Activated CD8-positive, alpha-beta T cell treated with anti-CD3 and anti-CD28 coated beads, Interleukin-2, amount 10 ng/mL, durations not matched to agents 7 days and 5 days (primary cell): ENCODE measurements at regions not wholly inside any gene's neighbourhood (a gene's known extent, or its start where the extent isn't known, plus 50 kb on each side); places are given as distances from the start of the nearest gene placed in this dataset.

Experiments used
- ATAC-seq: fragments of 150-1000 bp; cut with Tn5 transposase; one replicate; pipeline ENCODE4 v1.10.0; 2021; ENCODE audit warnings: moderate library complexity
- CTCF ChIA-PET: fragments of 350-600 bp; sonication (Branson Sonifier 250); formaldehyde crosslinking; loops from one replicate; lab custom pipeline; 2021; ENCODE audit warnings: antibody characterized with exemption; lab: Charles Lee
- POLR2A ChIA-PET: fragments of 350-600 bp; sonication (Branson Sonifier 250); formaldehyde crosslinking; loops from one replicate; lab custom pipeline; 2021; ENCODE audit warnings: antibody characterized with exemption; lab: Charles Lee
- DNase-seq: peaks from one replicate; pipeline ENCODE4 v3.0.0-alpha.2; 2020
- H3K27ac Mint-ChIP-seq: one replicate; pipeline ENCODE4 v1.8.0; 2021; ENCODE audit warnings: mild to moderate bottlenecking, mixed read lengths
- H3K27me3 Mint-ChIP-seq: one replicate; pipeline ENCODE4 v1.8.0; 2021; ENCODE audit warnings: low read depth, mixed read lengths
- H3K36me3 Mint-ChIP-seq: one replicate; pipeline ENCODE4 v1.8.0; 2021; ENCODE audit warnings: low read depth, mixed read lengths
- H3K4me1 Mint-ChIP-seq: one replicate; pipeline ENCODE4 v1.8.0; 2021; ENCODE audit warnings: low read depth, mixed read lengths
- H3K4me3 Mint-ChIP-seq: one replicate; pipeline ENCODE4 v1.8.0; 2021; ENCODE audit warnings: mild to moderate bottlenecking, mixed read lengths
- H3K9me3 Mint-ChIP-seq: one replicate; pipeline ENCODE4 v1.8.0; 2022; ENCODE audit warnings: mixed read lengths; ENCODE audit not compliant: insufficient read depth

DNA sequence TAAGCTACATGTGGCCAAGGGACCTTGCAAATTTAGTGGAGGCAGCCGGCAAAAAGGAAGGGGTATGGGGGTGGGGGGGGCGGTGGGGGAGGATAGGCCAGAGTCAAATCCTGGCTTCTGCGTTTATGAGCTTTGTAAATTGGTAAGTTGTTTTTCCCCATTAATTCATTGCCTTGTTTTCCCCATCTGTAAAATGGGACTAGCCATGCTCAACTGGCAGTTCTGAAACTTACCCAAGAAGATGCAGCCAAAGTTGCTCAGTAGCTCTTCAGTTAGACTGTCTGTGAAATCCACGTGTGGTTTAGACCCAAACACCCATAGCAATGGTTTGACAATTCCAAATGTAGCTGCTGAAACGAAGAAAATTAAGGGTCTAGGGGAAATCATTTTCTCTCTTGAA lies 52.3 kb upstream of the FAM89A start:
- Mint-ChIP-seq H3K36me3 (no peaks in the 10 kb centered on the region), H3K27me3 (peaks cover 31% of the 10 kb centered on the region), H3K4me1 (no peaks in the 10 kb centered on the region), H3K9me3 (no peaks in the 10 kb centered on the region), H3K27ac (no peak overlapping the region), H3K4me3 (no peak overlapping the region)
- CTCF ChIA-PET, result interaction anchor here (0.8 to 1.6 kb wide), 10 partner anchors 13 to 192 kb away, joined by 3 to 8 read pairs (median 4); no protein-coding TSS in a partner anchor
- DNase-seq (no peak), ATAC-seq (no peak)
- POLR2A ChIA-PET, result no interaction called here

DNA sequence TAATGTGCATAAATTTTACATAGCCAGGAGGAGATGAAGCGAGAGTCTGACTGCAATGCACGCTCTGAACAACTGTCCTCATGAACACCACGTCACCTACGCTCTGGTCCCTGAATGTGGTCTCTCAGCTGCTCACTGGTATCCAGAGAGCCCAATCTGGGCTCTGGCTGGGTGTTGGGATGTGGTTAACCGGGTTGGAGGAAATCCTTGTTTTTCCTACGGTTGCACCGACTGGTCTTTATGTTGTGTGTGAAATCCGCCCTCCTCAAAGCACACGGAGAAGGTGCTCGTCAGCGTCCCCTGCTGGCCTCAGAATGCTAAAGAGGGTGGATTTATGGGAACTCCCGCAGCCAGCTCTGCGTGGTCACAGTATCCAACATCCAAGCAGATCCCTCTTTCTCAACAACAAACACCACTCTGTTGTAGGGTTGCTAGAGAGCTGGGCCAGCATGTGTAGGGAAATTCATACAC lies 51.8 kb upstream of the FAM89A start:
- ChIA-PET POLR2A (no interaction called here), CTCF (interaction anchor here (0.8 to 1.6 kb wide), 10 partner anchors 14 to 191 kb away, joined by 3 to 8 read pairs (median 3); no protein-coding TSS in a partner anchor)

DNA sequence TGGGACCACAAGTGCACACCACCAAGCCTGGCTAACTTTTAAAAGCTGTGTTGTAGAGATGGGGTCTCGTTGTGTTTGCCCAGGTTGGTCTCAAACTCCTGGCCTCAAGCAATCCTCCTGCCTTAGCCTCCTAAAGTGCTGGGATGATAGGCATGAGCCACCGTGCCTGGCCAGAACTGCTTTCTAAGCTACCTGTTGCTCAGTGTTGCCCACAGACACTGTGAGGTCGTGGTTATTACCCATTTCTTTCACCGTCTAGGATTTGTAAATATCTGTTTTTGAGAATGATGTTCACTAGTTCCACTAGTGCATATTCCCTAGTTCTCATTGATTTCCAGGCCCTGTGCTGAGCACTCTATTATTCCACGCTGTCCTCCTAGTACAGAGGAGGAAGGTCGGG lies 51.4 kb upstream of the FAM89A start:
- ChIA-PET CTCF (interaction anchor here (0.9 to 1.6 kb wide), 7 partner anchors 11 to 119 kb away, joined by 3 to 8 read pairs (median 3); no protein-coding TSS in a partner anchor), POLR2A (no interaction called here)
- Mint-ChIP-seq H3K9me3 (no peaks in the 10 kb centered on the region), H3K4me1 (no peaks in the 10 kb centered on the region), H3K27ac (no peak overlapping the region), H3K36me3 (no peaks in the 10 kb centered on the region), H3K27me3 (peaks cover 33% of the 10 kb centered on the region), H3K4me3 (no peak overlapping the region)
- ATAC-seq (no peak), DNase-seq (no peak)

More for the DNA sequence above, 51.8 kb upstream of the FAM89A start:
- Mint-ChIP-seq H3K27me3 (peaks cover 32% of the 10 kb centered on the region), H3K9me3 (no peaks in the 10 kb centered on the region), H3K4me3 (no peak overlapping the region), H3K36me3 (no peaks in the 10 kb centered on the region), H3K4me1 (no peaks in the 10 kb centered on the region), H3K27ac (no peak overlapping the region)
- ATAC-seq (no peak), DNase-seq (peak; percentile 33)
